K562 (cell line): ENCODE measurements at regions not wholly inside any gene's neighbourhood (a gene's known extent, or its start where the extent isn't known, plus 50 kb on each side); places are given as distances from the start of the nearest gene placed in this dataset.

Experiments used
- CHD4 ChIP-seq: fragments of 200-600 bp; sonication (generic); IDR thresholded peaks from 3 replicates; pipeline ENCODE4 v1.6.1; 2012; ENCODE audit warnings: low read depth, mild to moderate bottlenecking, mixed read lengths, low read length, inconsistent platforms; ENCODE audit not compliant: insufficient read depth, insufficient replicate concordance, poor library complexity, severe bottlenecking
- FOXP1 ChIP-seq: sonication (generic); formaldehyde crosslinking; IDR thresholded peaks from 2 replicates; pipeline ENCODE4 v1.8.0; 2022; ENCODE audit warnings: mild to moderate bottlenecking, missing genetic modification reagents
- HIVEP1 ChIP-seq: fragments of 250-450 bp; sonication (Bioruptor Pico); IDR thresholded peaks from 2 replicates; pipeline ENCODE4 v1.4.0; 2020; ENCODE audit warnings: mild to moderate bottlenecking
- SMAD2 ChIP-seq: fragments of 150-350 bp; IDR thresholded peaks from 2 replicates; pipeline ENCODE4 v1.6.1; 2014; ENCODE audit warnings: low read depth, mild to moderate bottlenecking, low read length
- TF ChIP-seq, protein P1 (sequence below): fragments of 450-650 bp; formaldehyde crosslinking; IDR thresholded peaks from 2 replicates; pipeline ENCODE4 v1.4.0; 2020; ENCODE audit warnings: mild to moderate bottlenecking, mixed read lengths
- TF ChIP-seq, protein P2 (sequence below): fragments of 450-650 bp; IDR thresholded peaks from 2 replicates; pipeline ENCODE4 v1.6.1; 2016; ENCODE audit warnings: borderline replicate concordance
- TF ChIP-seq, protein P3 (sequence below): fragments of 250-450 bp; sonication (Bioruptor Pico); IDR thresholded peaks from 2 replicates; pipeline ENCODE4 v1.8.0; 2022; ENCODE audit warnings: inconsistent platforms, mild to moderate bottlenecking, moderate library complexity, borderline replicate concordance

DNA sequence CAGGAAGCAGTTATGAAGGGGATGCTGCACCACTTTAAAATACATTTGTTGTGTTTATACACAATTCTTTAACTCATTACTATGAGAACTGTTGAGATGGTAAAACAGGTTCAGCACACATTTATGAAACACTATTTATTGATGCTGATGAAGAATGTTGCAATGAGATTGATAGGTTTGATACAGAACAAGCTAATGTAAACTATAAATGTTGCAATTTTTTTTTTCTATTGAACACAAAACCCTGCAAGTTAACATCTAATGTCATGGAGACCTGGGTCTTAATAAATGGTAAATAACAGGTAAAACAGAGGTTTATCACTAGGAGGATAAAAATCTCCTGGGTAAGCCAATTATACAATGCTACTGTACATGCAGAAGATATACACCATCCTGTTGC is 857.6 kb downstream of the FSCB start (continued):
- TF ChIP-seq, protein P1, sequence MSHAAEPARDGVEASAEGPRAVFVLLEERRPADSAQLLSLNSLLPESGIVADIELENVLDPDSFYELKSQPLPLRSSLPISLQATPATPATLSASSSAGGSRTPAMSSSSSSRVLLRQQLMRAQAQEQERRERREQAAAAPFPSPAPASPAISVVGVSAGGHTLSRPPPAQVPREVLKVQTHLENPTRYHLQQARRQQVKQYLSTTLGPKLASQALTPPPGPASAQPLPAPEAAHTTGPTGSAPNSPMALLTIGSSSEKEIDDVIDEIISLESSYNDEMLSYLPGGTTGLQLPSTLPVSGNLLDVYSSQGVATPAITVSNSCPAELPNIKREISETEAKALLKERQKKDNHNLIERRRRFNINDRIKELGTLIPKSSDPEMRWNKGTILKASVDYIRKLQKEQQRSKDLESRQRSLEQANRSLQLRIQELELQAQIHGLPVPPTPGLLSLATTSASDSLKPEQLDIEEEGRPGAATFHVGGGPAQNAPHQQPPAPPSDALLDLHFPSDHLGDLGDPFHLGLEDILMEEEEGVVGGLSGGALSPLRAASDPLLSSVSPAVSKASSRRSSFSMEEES (CRISPR knock-in tag): no peak
- TF ChIP-seq, protein P2, sequence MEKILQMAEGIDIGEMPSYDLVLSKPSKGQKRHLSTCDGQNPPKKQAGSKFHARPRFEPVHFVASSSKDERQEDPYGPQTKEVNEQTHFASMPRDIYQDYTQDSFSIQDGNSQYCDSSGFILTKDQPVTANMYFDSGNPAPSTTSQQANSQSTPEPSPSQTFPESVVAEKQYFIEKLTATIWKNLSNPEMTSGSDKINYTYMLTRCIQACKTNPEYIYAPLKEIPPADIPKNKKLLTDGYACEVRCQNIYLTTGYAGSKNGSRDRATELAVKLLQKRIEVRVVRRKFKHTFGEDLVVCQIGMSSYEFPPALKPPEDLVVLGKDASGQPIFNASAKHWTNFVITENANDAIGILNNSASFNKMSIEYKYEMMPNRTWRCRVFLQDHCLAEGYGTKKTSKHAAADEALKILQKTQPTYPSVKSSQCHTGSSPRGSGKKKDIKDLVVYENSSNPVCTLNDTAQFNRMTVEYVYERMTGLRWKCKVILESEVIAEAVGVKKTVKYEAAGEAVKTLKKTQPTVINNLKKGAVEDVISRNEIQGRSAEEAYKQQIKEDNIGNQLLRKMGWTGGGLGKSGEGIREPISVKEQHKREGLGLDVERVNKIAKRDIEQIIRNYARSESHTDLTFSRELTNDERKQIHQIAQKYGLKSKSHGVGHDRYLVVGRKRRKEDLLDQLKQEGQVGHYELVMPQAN: no peak
- no peak for TF ChIP-seq FOXP1 (CRISPR knock-in tag)
- TF ChIP-seq SMAD2: no peak
- TF ChIP-seq, protein P3, sequence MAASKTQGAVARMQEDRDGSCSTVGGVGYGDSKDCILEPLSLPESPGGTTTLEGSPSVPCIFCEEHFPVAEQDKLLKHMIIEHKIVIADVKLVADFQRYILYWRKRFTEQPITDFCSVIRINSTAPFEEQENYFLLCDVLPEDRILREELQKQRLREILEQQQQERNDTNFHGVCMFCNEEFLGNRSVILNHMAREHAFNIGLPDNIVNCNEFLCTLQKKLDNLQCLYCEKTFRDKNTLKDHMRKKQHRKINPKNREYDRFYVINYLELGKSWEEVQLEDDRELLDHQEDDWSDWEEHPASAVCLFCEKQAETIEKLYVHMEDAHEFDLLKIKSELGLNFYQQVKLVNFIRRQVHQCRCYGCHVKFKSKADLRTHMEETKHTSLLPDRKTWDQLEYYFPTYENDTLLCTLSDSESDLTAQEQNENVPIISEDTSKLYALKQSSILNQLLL (CRISPR knock-in tag): no peak
- TF ChIP-seq CHD4: no peak
- TF ChIP-seq HIVEP1 (CRISPR knock-in tag): no peak
